Nephron progenitor cell (in vitro differentiated cells): ENCODE measurements at regions not wholly inside any gene's neighbourhood (a gene's known extent, or its start where the extent isn't known, plus 50 kb on each side); places are given as distances from the start of the nearest gene placed in this dataset.

Experiments
- DNase-seq: peaks from one replicate; pipeline ENCODE4 v3.0.0; 2021
- H3K27ac Mint-ChIP-seq: 2 replicates; pipeline ENCODE4 v1.8.0; 2021; ENCODE audit warnings: mild to moderate bottlenecking, moderate library complexity, mixed read lengths
- H3K27me3 Mint-ChIP-seq: 2 replicates; pipeline ENCODE4 v1.8.0; 2021; ENCODE audit warnings: mild to moderate bottlenecking, low read depth, mixed read lengths; ENCODE audit not compliant: poor library complexity
- H3K36me3 Mint-ChIP-seq: 2 replicates; pipeline ENCODE4 v1.8.0; 2021; ENCODE audit warnings: low read depth, mixed read lengths
- H3K4me1 Mint-ChIP-seq: 2 replicates; pipeline ENCODE4 v1.8.0; 2021; ENCODE audit warnings: mixed read lengths
- H3K4me3 Mint-ChIP-seq: 2 replicates; pipeline ENCODE4 v1.8.0; 2021; ENCODE audit warnings: mild to moderate bottlenecking, moderate library complexity, mixed read lengths
- H3K9me3 Mint-ChIP-seq: 2 replicates; pipeline ENCODE4 v1.8.0; 2021; ENCODE audit warnings: mild to moderate bottlenecking, moderate library complexity, mixed read lengths
- TF ChIP-seq, protein P1 (sequence below): fragments of 200-600 bp; sonication (generic); IDR thresholded peaks from 2 replicates; pipeline ENCODE4 v1.5.0; 2021; ENCODE audit warnings: antibody characterized with exemption

DNA sequence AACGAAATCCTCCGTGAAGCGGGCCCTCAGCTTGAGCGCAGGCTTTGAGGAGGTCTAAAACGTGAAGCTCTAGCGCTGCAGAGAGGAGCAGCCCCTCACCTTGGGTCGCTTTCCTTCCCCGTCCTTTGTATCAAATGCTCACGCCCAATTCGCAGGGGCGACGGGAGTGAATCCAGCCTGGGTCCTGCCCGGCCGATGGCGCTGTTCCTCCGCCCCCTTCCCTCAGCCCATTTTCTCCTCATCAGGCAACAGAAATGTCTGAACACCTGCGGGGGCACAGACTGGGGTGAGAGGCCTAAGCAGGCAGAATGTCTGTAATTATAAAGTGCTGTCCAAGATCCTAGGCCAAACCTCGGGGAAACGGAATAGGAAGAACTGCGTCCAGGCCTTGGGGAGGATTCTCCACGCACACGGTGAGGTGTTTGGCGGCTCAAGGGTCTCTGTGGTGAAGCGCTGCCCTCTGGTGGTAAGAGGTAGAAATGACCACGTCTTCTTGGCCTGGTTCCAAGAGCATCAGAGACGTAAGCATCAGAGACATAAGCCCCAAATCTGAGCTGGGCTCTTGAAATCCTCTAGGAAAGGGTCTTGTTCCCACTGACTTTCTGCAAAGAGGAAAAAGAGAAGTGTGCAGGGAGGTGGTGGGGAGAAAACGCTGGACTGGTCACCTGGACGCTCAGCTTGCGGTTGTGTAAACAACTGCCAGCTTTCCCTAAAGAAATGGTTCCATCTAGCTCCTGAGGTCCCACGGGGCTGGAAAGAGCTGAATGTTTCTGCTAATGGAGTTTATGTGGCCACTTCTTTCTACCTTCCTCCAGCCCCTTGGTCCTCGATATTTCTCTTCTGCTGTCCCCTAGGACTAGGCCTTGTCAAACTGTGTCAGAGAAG is 92.1 kb upstream of the CD53 start:
- H3K27me3 Mint-ChIP-seq: peaks cover 46% of the 10 kb centered on the region
- H3K27ac Mint-ChIP-seq: no peak overlapping the region

DNA sequence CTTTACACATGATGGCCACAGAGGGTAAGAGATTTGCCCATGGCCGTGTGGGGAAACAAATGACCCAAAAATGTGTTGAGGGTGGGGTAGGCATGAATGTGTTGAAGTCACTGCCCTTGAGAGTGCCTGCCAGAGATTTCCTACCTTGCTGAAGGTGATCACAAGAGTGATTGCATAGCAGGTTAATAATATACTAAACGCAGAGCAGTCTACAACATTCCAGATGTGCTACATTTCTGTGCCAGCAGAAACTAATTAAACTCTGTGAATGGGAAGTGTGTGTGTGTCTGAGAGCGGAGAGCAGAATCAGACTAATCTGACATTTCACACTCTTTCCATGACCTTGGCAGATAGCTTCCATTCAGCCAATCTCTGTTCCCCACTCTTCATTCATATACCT is 93.3 kb upstream of the CD53 start:
- H3K9me3 Mint-ChIP-seq: no peaks in the 10 kb centered on the region
- DNase-seq: no peak
- H3K27me3 Mint-ChIP-seq: peaks cover 43% of the 10 kb centered on the region
- TF ChIP-seq, protein P1, sequence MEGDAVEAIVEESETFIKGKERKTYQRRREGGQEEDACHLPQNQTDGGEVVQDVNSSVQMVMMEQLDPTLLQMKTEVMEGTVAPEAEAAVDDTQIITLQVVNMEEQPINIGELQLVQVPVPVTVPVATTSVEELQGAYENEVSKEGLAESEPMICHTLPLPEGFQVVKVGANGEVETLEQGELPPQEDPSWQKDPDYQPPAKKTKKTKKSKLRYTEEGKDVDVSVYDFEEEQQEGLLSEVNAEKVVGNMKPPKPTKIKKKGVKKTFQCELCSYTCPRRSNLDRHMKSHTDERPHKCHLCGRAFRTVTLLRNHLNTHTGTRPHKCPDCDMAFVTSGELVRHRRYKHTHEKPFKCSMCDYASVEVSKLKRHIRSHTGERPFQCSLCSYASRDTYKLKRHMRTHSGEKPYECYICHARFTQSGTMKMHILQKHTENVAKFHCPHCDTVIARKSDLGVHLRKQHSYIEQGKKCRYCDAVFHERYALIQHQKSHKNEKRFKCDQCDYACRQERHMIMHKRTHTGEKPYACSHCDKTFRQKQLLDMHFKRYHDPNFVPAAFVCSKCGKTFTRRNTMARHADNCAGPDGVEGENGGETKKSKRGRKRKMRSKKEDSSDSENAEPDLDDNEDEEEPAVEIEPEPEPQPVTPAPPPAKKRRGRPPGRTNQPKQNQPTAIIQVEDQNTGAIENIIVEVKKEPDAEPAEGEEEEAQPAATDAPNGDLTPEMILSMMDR: no peak
- no peak overlapping the region for H3K4me3 Mint-ChIP-seq
- peaks cover 4% of the 10 kb centered on the region for H3K4me1 Mint-ChIP-seq
- no peaks in the 10 kb centered on the region for H3K36me3 Mint-ChIP-seq
- no peak overlapping the region for H3K27ac Mint-ChIP-seq

More for the DNA sequence above, 92.1 kb upstream of the CD53 start:
- TF ChIP-seq, protein P1: peak; percentile 77
- Mint-ChIP-seq H3K4me1 (peaks cover 4% of the 10 kb centered on the region), H3K4me3 (peak overlapping the region; percentile 60), H3K9me3 (no peaks in the 10 kb centered on the region), H3K36me3 (no peaks in the 10 kb centered on the region)
- DNase-seq: peak; percentile 74

DNA sequence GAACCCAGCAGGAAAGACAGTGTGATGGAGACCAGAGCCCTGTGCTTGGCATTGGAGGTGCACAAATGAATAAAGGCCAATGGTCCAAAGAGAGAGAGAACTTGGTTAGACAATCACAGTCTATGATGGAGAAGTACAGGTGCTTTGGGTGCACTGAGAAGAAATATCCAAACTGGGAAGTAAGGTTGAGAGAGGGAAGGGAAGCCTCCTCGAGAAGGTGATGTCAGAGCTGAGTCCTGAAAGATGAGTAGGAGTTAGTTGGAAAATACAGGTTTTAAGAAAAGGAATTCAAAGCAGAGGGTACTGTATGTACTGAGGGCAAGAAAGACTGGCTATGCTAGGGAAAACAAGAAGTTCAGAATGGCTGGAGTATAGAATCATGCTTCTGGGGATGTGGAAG is 94.1 kb upstream of the CD53 start:
- no peak overlapping the region for H3K4me3 Mint-ChIP-seq
- H3K36me3 Mint-ChIP-seq: no peaks in the 10 kb centered on the region
- TF ChIP-seq, protein P1: no peak
- H3K27me3 Mint-ChIP-seq: peaks cover 50% of the 10 kb centered on the region
- peaks cover 4% of the 10 kb centered on the region for H3K4me1 Mint-ChIP-seq
- no peaks in the 10 kb centered on the region for H3K9me3 Mint-ChIP-seq
- no peak overlapping the region for H3K27ac Mint-ChIP-seq
- no peak for DNase-seq

DNA sequence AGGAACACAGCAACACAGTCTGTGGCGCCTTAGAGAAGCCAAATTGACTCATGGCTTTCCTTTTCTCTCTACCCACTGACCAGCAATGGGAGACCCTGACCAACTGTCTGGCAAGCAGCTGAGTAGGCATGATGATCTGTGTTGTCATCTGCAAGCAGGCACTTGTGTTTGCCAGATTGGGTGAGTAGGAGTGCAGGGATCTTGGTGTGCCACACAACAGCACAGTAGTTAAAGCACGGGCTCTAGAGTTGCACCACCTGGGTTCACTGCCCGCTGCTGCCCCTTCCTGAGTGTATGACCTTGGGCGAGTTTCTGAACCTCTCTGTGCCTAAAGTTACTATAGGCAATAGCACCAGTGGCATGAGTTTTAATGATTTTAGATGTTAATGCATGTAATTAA is 95.7 kb upstream of the CD53 start:
- H3K4me1 Mint-ChIP-seq: peaks cover 4% of the 10 kb centered on the region
- TF ChIP-seq, protein P1: no peak
- H3K27ac Mint-ChIP-seq: no peak overlapping the region
- no peak for DNase-seq
- no peaks in the 10 kb centered on the region for H3K36me3 Mint-ChIP-seq
- no peak overlapping the region for H3K4me3 Mint-ChIP-seq
- peaks cover 51% of the 10 kb centered on the region for H3K27me3 Mint-ChIP-seq
- peaks cover 4% of the 10 kb centered on the region for H3K9me3 Mint-ChIP-seq

DNA sequence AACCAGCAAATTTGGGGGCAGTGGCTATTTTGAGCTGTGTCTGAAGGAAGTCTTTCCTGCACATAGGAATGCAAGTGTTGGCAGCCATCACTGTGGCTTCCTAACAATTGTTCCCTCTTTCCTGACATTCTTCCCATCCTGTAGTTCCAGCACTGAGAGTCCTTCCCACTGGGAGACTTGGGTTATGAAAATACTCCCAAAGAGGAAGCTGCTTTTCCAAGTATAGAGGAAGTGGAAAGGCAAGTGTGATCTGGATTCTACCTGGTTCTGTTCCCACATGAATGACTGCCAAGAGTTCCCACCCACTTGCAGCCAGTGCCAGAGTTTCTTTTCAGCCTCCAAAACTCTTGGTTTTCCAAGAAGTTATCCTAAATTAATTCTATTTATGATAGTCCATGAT is 98.5 kb upstream of the CD53 start:
- no peaks in the 10 kb centered on the region for H3K36me3 Mint-ChIP-seq
- no peak overlapping the region for H3K27ac Mint-ChIP-seq
- TF ChIP-seq, protein P1: no peak
- H3K4me1 Mint-ChIP-seq: no peaks in the 10 kb centered on the region
- no peak overlapping the region for H3K4me3 Mint-ChIP-seq
- H3K27me3 Mint-ChIP-seq: peaks cover 44% of the 10 kb centered on the region
- H3K9me3 Mint-ChIP-seq: peaks cover 4% of the 10 kb centered on the region
- no peak for DNase-seq

DNA sequence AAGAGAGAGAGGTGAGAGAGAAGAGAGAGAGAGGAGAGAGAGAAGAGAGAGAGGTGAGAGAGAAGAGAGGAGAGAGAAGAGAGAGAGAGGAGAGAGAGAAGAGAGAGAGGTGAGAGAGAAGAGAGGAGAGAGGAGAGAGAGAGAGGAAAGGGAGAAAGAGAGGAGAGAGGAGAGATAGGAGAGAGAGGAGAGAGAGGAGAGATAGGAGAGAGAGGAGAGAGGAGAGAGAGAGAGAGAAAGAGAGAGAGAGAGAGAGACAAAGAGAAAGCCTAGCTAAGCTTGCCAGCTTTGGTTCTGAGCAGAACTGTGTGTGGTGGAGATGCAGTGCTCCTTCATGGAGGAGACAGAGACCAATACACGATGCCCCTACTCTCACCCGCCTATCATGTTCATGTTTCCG is 99.1 kb upstream of the KCNA3 start:
- TF ChIP-seq, protein P1: no peak
- H3K4me1 Mint-ChIP-seq: no peaks in the 10 kb centered on the region
- no peak overlapping the region for H3K4me3 Mint-ChIP-seq
- H3K27me3 Mint-ChIP-seq: peaks cover 43% of the 10 kb centered on the region
- H3K9me3 Mint-ChIP-seq: peaks cover 4% of the 10 kb centered on the region
- no peak for DNase-seq
- no peak overlapping the region for H3K27ac Mint-ChIP-seq
- no peaks in the 10 kb centered on the region for H3K36me3 Mint-ChIP-seq
